ENCODE measurements at regions not wholly inside any gene's neighbourhood (a gene's known extent, or its start where the extent isn't known, plus 50 kb on each side); places are given as distances from the start of the nearest gene placed in this dataset.
"Not testable (repeated sequence)": the region's sequence is repeated elsewhere in the genome, so short reads cannot be mapped to it uniquely, and the experiment has no call there.

GRCh38 chr6:81950877-81951276 is 198.4 kb upstream of the TENT5A start:
- Histone ChIP-seq H3K4me3 (no peak overlapping the region), H3K4me1 (no peaks in the 10 kb centered on the region), H3K27me3 (no peaks in the 10 kb centered on the region), H3K9me3 (no peaks in the 10 kb centered on the region), H3K36me3 (replicated peaks in 1 of 2; ENCODE audit: insufficient read depth in 1 of 2, low read depth in 2 of 2) (no peaks in the 10 kb centered on the region), H3K27ac (no peak overlapping the region)
- TF ChIP-seq POLR2A (IDR thresholded peaks at IDR 0.05) (no peak), CTCF (IDR thresholded peaks at IDR 0.05) (no peak)
- WGBS, 2 donors: 19 to 33% methylated on average over 1 of the region's 1 CpG
- ATAC-seq (no peak), DNase-seq (no peak)
- intact Hi-C loops (cut with DNase I): no loop called here

- Histone ChIP-seq H3K9me3 (no peaks in the 10 kb centered on the region), H3K4me1 (no peaks in the 10 kb centered on the region), H3K27ac (no peak overlapping the region), H3K27me3 (no peaks in the 10 kb centered on the region), H3K36me3 (replicated peaks in 1 of 2; ENCODE audit: insufficient read depth in 1 of 2, low read depth in 2 of 2) (no peaks in the 10 kb centered on the region), H3K4me3 (no peak overlapping the region)
- DNase-seq: no peak
- no peak for ATAC-seq
- no peak for TF ChIP-seq CTCF (IDR thresholded peaks at IDR 0.05)
- no peak for TF ChIP-seq POLR2A (IDR thresholded peaks at IDR 0.05)
- intact Hi-C loops (cut with DNase I): no loop called here
Measured at GRCh38 chr6:81948861-81949260, 196.4 kb upstream of the TENT5A start.

GRCh38 chr6:81948196-81948595 is 195.7 kb upstream of the TENT5A start:
- H3K4me3 ChIP-seq; H3K4me1 ChIP-seq; DNase-seq; intact Hi-C loops (cut with DNase I); H3K36me3 ChIP-seq (replicated peaks in 1 of 2; ENCODE audit: insufficient read depth in 1 of 2, low read depth in 2 of 2); ATAC-seq; H3K9me3 ChIP-seq; H3K27me3 ChIP-seq; H3K27ac ChIP-seq: not testable (repeated sequence)
- 74 to 77% methylated on average over 3 to 4 of the region's 4 CpGs for WGBS, 2 donors

GRCh38 chr6:81944661-81945060 is 192.2 kb upstream of the TENT5A start:
- no peaks in the 10 kb centered on the region for H3K9me3 ChIP-seq
- ATAC-seq (no peak), DNase-seq (no peak)
- intact Hi-C loops (cut with DNase I): no loop called here
- 81 to 82% methylated on average over 2 of the region's 2 CpGs for WGBS, 2 donors
- H3K27ac ChIP-seq: no peak overlapping the region
- no peak overlapping the region for H3K4me3 ChIP-seq
- no peak for TF ChIP-seq CTCF (IDR thresholded peaks at IDR 0.05)
- no peak for TF ChIP-seq POLR2A (IDR thresholded peaks at IDR 0.05)
- no peaks in the 10 kb centered on the region for H3K36me3 ChIP-seq (replicated peaks in 1 of 2; ENCODE audit: insufficient read depth in 1 of 2, low read depth in 2 of 2)
- H3K4me1 ChIP-seq: peaks cover 15% of the 10 kb centered on the region
- H3K27me3 ChIP-seq: no peaks in the 10 kb centered on the region

- ATAC-seq; H3K27ac ChIP-seq; H3K9me3 ChIP-seq; DNase-seq; H3K27me3 ChIP-seq; intact Hi-C loops (cut with DNase I); H3K36me3 ChIP-seq (replicated peaks in 1 of 2; ENCODE audit: insufficient read depth in 1 of 2, low read depth in 2 of 2); H3K4me3 ChIP-seq: not testable (repeated sequence)
- 65 to 75% methylated on average over 3 of the region's 3 CpGs for WGBS, 2 donors
- H3K4me1 ChIP-seq: peaks cover 33% of the 10 kb centered on the region
Measured at GRCh38 chr6:81942842-81943241, 190.4 kb upstream of the TENT5A start.

GRCh38 chr6:81942067-81942370 is 189.5 kb upstream of the TENT5A start:
- Histone ChIP-seq H3K27ac (peak overlapping the region; percentile 55 to 83 (median 63)), H3K27me3 (no peaks in the 10 kb centered on the region), H3K4me3 (no peak overlapping the region), H3K4me1 (peaks cover 40% of the 10 kb centered on the region), H3K36me3 (replicated peaks in 1 of 2; ENCODE audit: insufficient read depth in 1 of 2, low read depth in 2 of 2) (no peaks in the 10 kb centered on the region), H3K9me3 (no peaks in the 10 kb centered on the region)
- ATAC-seq (no peak), DNase-seq (no peak)
- WGBS, 2 donors: 49 to 72% methylated on average over 3 of the region's 3 CpGs
- intact Hi-C loops (cut with DNase I): no loop called here
- TF ChIP-seq CTCF (IDR thresholded peaks at IDR 0.05): no peak
- peak in 1 of 3 donors; percentile 13 for TF ChIP-seq POLR2A (IDR thresholded peaks at IDR 0.05)
